B cell (primary cell): ENCODE measurements at regions not wholly inside any gene's neighbourhood (a gene's known extent, or its start where the extent isn't known, plus 50 kb on each side); places are given as distances from the start of the nearest gene placed in this dataset.

Experiments used
- ATAC-seq: fragments of 200-7000 bp; cut with Tn5 transposase; one replicate; pipeline ENCODE4 v1.10.0; 2021; ENCODE audit warnings: low read depth, mild to moderate bottlenecking, moderate number of reproducible peaks, moderate library complexity
- CTCF ChIA-PET: fragments of 350-600 bp; sonication (Branson Sonifier 250); formaldehyde crosslinking; loops from one replicate; lab custom pipeline; 2021; ENCODE audit warnings: antibody characterized with exemption, inconsistent platforms; lab: Charles Lee
- POLR2A ChIA-PET: fragments of 350-600 bp; sonication (Branson Sonifier 250); formaldehyde crosslinking; loops from one replicate; lab custom pipeline; 2021; ENCODE audit warnings: antibody characterized with exemption; lab: Charles Lee
- DNase-seq: peaks from one replicate; pipeline ENCODE4 v3.0.0; 2013
- H2AFZ ChIP-seq: 2 replicates; pipeline ENCODE4 v1.6.1; 2012; ENCODE audit warnings: mild to moderate bottlenecking, low read depth, low read length; ENCODE audit not compliant: insufficient read depth, poor library complexity, severe bottlenecking
- H3K27ac ChIP-seq, 2 donors: 1 replicate in 1 of 2; 2 replicates in 1 of 2; pipeline ENCODE4 v1.5.1; 2012 to 2013; ENCODE audit warnings: low read length in 2 of 2, mild to moderate bottlenecking in 2 of 2, moderate library complexity in 1 of 2
- H3K27me3 ChIP-seq, 4 experiments: fragments of 200-600 bp in 1 of 4; sonication (generic) in 1 of 4; replicated peaks in 1 of 4; 1 replicate in 2 of 4; 2 replicates in 2 of 4; pipeline versions ENCODE4 v1.6.1 to v1.7.0; 2013 to 2016; ENCODE audit warnings: low read length in 3 of 4, mild to moderate bottlenecking in 2 of 4, mixed read lengths in 1 of 4, moderate library complexity in 1 of 4; ENCODE audit not compliant: insufficient read depth in 4 of 4, control insufficient read depth in 3 of 4; ENCODE audit errors: control extremely low read depth in 1 of 4
- H3K36me3 ChIP-seq, 2 experiments: replicated peaks in 1 of 2; 1 replicate in 1 of 2; 2 replicates in 1 of 2; pipeline versions ENCODE4 v1.6.1 to v1.7.1; 2013; ENCODE audit warnings: low read length in 1 of 2; ENCODE audit not compliant: insufficient read depth in 2 of 2, control insufficient read depth in 1 of 2; ENCODE audit errors: control extremely low read depth in 1 of 2, extremely low read depth in 1 of 2
- H3K4me1 ChIP-seq, 2 donors: fragments of 200-600 bp in 1 of 2; sonication (generic) in 1 of 2; 1 replicate in 1 of 2; 2 replicates in 1 of 2; pipeline versions ENCODE4 v1.5.1 to v1.6.1; 2013 to 2017; ENCODE audit warnings: low read length in 2 of 2; ENCODE audit not compliant: control insufficient read depth in 2 of 2, insufficient read depth in 2 of 2
- H3K4me2 ChIP-seq: replicated peaks from 2 replicates; pipeline ENCODE3; 2012; ENCODE audit warnings: mild to moderate bottlenecking, low read depth, low read length; ENCODE audit not compliant: poor library complexity, severe bottlenecking
- H3K4me3 ChIP-seq, 5 experiments: fragments of 200-600 bp in 1 of 5; sonication (generic) in 1 of 5; 1 replicate in 3 of 5; 2 replicates in 2 of 5; pipeline versions ENCODE4 v1.5.1 to v1.7.0; 2011 to 2016; ENCODE audit warnings: low read length in 4 of 5, mild to moderate bottlenecking in 4 of 5, low read depth in 2 of 5, control low read depth in 1 of 5, moderate library complexity in 1 of 5; ENCODE audit not compliant: insufficient read depth in 1 of 5; ENCODE audit errors: control extremely low read depth in 1 of 5, extremely low read depth in 1 of 5
- H3K79me2 ChIP-seq: fragments of 200-600 bp; sonication (generic); one replicate; pipeline ENCODE4 v1.6.0; 2016; ENCODE audit warnings: low read length; ENCODE audit not compliant: control insufficient read depth, insufficient read depth
- H3K9ac ChIP-seq: fragments of 200-600 bp; sonication (generic); 2 replicates; pipeline ENCODE4 v1.6.1; 2017; ENCODE audit warnings: mild to moderate bottlenecking, low read length, moderate library complexity
- H3K9me3 ChIP-seq, 3 donors: one replicate each; pipeline versions ENCODE4 v1.6.1 to v1.7.1; 2013; ENCODE audit warnings: low read length in 2 of 3; ENCODE audit not compliant: control insufficient read depth in 2 of 3, insufficient read depth in 1 of 3; ENCODE audit errors: control extremely low read depth in 1 of 3
- H4K20me1 ChIP-seq: 2 replicates; pipeline ENCODE4 v1.6.0; 2012; ENCODE audit warnings: mild to moderate bottlenecking, low read length; ENCODE audit not compliant: insufficient read depth, control insufficient read depth, poor library complexity, severe bottlenecking
- H3K27ac Mint-ChIP-seq: one replicate; pipeline ENCODE4 v1.8.0; 2021; ENCODE audit warnings: mixed read lengths
- H3K27me3 Mint-ChIP-seq: one replicate; pipeline ENCODE4 v1.8.0; 2021; ENCODE audit warnings: mixed read lengths
- H3K4me1 Mint-ChIP-seq: one replicate; pipeline ENCODE4 v1.8.0; 2021; ENCODE audit warnings: mixed read lengths
- H3K4me3 Mint-ChIP-seq: one replicate; pipeline ENCODE4 v1.8.0; 2021; ENCODE audit warnings: mixed read lengths
- H3K9me3 Mint-ChIP-seq: one replicate; pipeline ENCODE4 v1.8.0; 2022; ENCODE audit warnings: mixed read lengths; ENCODE audit not compliant: insufficient read depth
- CTCF ChIP-seq: fragments of 200-600 bp; IDR thresholded peaks from one replicate; pipeline ENCODE4 v1.8.0; 2022; ENCODE audit warnings: antibody characterized with exemption, mild to moderate bottlenecking
- EZH2 ChIP-seq: IDR thresholded peaks from 2 replicates; pipeline ENCODE4 v1.6.1; 2012; ENCODE audit warnings: borderline replicate concordance, low read depth, mild to moderate bottlenecking, moderate library complexity, low read length; ENCODE audit not compliant: insufficient read depth, poor library complexity, severe bottlenecking
- WGBS: methylation state at CpG from one replicate; pipeline ENCODE4 v1.1.5; 2013; ENCODE audit warnings: missing lambda C conversion rate; ENCODE audit not compliant: insufficient coverage; 5-methylcytosine and 5-hydroxymethylcytosine counted together
- intact Hi-C: fragments of 100-400 bp; cut with micrococcal nuclease; formaldehyde crosslinking; loops from one replicate; pipeline ENCODE4 v1.10.0; 2022

GRCh38 chr14:94679937-94680861 lies 68.0 kb downstream of the SERPINA3 start:
- WGBS, result 95% methylated on average over 14 of the region's 19 CpGs
- H3K4me1 Mint-ChIP-seq, result no peaks in the 10 kb centered on the region
- ATAC-seq, result no peak
- no peaks in the 10 kb centered on the region for H3K4me1 ChIP-seq
- no peaks in the 10 kb centered on the region for H3K27me3 ChIP-seq
- no peak overlapping the region for H3K4me2 ChIP-seq
- POLR2A ChIA-PET, result no interaction called here
- no peak overlapping the region for H3K4me3 Mint-ChIP-seq
- intact Hi-C loops, result no loop called here
- no peaks in the 10 kb centered on the region for H4K20me1 ChIP-seq
- no peaks in the 10 kb centered on the region for H3K9me3 Mint-ChIP-seq
- H3K4me3 ChIP-seq, result no peak overlapping the region
- H3K36me3 ChIP-seq, result no peaks in the 10 kb centered on the region
- no peaks in the 10 kb centered on the region for H3K79me2 ChIP-seq
- H3K27me3 Mint-ChIP-seq, result peaks cover 14% of the 10 kb centered on the region
- no peak overlapping the region for H3K9ac ChIP-seq
- no peak for DNase-seq
- no peak overlapping the region for H3K27ac Mint-ChIP-seq
- TF ChIP-seq EZH2, result no peak
- TF ChIP-seq CTCF, result no peak
- no peak overlapping the region for H3K27ac ChIP-seq
- CTCF ChIA-PET, result interaction anchor here (0.6 kb wide), 1 partner anchor 40 kb away, joined by 3 read pairs; no protein-coding TSS in a partner anchor
- H2AFZ ChIP-seq, result no peak overlapping the region
- peaks cover 0 to 7% (median 0%) of the 10 kb centered on the region in 3 donors for H3K9me3 ChIP-seq

GRCh38 chr14:94679106-94679810 lies 67.1 kb downstream of the SERPINA3 start:
- no peak for DNase-seq
- no peak overlapping the region for H3K4me3 ChIP-seq
- H3K4me2 ChIP-seq, result no peak overlapping the region
- no peaks in the 10 kb centered on the region for H3K79me2 ChIP-seq
- intact Hi-C loops, result no loop called here
- no peaks in the 10 kb centered on the region for H3K4me1 ChIP-seq
- Mint-ChIP-seq H3K27ac (no peak overlapping the region), H3K4me1 (no peaks in the 10 kb centered on the region), H3K4me3 (no peak overlapping the region), H3K27me3 (peaks cover 15% of the 10 kb centered on the region), H3K9me3 (no peaks in the 10 kb centered on the region)
- no peak overlapping the region for H3K9ac ChIP-seq
- H2AFZ ChIP-seq, result no peak overlapping the region
- H3K27me3 ChIP-seq, result no peaks in the 10 kb centered on the region
- H3K9me3 ChIP-seq, result peaks cover 0 to 7% (median 0%) of the 10 kb centered on the region in 3 donors
- WGBS, result 92% methylated on average over 6 of the region's 9 CpGs
- no peak for ATAC-seq
- TF ChIP-seq CTCF (no peak), EZH2 (no peak)
- no peaks in the 10 kb centered on the region for H4K20me1 ChIP-seq
- ChIA-PET POLR2A (no interaction called here), CTCF (no interaction called here)
- no peaks in the 10 kb centered on the region for H3K36me3 ChIP-seq
- no peak overlapping the region for H3K27ac ChIP-seq
